ENCODE measurements at regions not wholly inside any gene's neighbourhood (a gene's known extent, or its start where the extent isn't known, plus 50 kb on each side); places are given as distances from the start of the nearest gene placed in this dataset.
"Not testable (repeated sequence)": the region's sequence is repeated elsewhere in the genome, so short reads cannot be mapped to it uniquely, and the experiment has no call there.

DNA sequence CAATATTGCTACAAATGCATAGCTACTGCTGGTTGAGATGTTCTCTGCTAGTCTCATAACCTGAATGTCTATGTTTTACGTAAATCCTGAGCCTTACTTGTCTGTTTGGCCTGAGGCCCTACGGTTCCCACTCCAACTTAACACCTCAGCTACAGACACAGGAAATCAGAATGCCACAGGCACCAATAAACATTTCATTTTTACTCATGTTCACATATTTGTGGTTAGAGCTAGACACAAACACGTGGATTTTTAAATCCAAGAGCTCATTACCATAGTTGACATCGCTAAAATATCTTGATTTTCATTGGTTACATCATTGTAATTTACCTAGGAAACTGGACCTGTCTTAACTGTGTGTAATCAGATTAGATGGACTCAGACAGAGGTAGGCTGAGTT lies 263.8 kb upstream of the CDH19 start:
- no peak for TF ChIP-seq CTCF (IDR thresholded peaks at IDR 0.05)
- TF ChIP-seq POLR2A (IDR thresholded peaks at IDR 0.05): no peak
- 41 to 45% methylated on average over 4 of the region's 4 CpGs for WGBS, 2 donors
- DNase-seq (ENCODE audit: low spot score in 2 of 2): no peak
- H3K4me3 ChIP-seq (ENCODE audit: low read depth, poor library complexity, severe bottlenecking): no peak overlapping the region
- intact Hi-C loops (cut with DNase I; ENCODE audit: low total_unique reads): no loop called here

DNA sequence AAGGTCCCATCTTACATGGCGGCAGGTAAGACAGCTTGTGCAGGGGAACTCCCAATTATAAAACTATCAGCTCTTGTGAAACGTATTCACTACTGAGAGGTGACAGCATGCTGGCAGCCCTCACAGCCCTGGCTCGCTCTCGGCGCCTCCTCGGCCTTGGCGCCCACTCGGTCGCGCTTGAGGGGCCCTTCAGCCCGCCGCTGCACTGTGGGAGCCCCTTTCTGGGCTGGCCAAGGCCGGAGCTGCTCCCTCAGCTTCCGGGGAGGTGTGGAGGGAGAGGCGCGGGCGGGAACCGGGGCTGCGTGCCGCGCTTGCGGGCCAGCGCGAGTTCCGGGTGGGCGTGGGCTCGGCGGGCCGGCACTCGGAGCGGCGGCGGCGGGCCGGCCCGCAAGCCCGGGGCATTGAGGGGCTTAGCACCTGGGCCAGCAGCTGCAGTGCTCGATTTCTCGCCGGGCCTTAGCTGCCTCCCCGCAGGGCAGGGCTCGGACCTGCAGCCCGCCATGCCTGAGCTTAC lies 262.6 kb upstream of the CDH19 start:
- intact Hi-C loops (cut with DNase I; ENCODE audit: low total_unique reads): not testable (repeated sequence)

DNA sequence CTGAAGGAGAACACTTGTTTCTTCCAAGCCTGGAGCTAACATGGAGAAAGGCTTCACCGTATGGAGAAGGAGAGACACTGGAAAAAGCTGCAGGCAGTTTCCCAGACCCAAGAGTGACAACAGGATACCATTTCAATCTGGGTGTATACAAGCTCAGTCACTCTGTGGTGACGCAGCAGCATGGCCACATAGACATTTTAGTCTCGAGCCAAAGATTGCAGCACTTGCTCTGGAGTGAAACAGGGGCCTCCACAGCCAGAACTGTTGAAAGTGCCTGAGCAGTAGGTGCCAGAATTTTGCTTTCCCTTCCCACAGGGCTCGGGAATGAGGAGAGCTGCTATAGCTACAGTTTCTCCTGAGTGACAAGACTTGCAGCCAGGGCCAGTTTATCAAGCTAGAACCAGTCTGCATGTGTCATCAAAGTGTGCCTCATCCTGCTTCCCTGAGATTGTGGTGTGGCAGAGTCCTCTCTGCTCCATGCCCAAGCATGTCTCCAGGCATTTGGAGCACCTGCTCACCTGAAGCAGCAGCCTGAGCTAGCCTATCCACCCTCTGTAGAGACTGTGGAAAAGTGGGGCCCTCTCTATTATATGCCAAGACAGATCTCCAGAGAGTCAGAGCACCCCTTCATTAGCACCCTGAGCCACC lies 234.6 kb upstream of the CDH19 start:
- TF ChIP-seq POLR2A (IDR thresholded peaks at IDR 0.05) (no peak), CTCF (IDR thresholded peaks at IDR 0.05) (no peak)
- no peak overlapping the region for H3K4me3 ChIP-seq (ENCODE audit: low read depth, poor library complexity, severe bottlenecking)
- intact Hi-C loops (cut with DNase I; ENCODE audit: low total_unique reads): no loop called here
- no peak for DNase-seq (ENCODE audit: low spot score in 2 of 2)
- WGBS, 2 donors: 52 to 62% methylated on average over 4 of the region's 4 CpGs

More for the DNA sequence above, 262.6 kb upstream of the CDH19 start:
- H3K4me3 ChIP-seq (ENCODE audit: low read depth, poor library complexity, severe bottlenecking); DNase-seq (ENCODE audit: low spot score in 2 of 2): not testable (repeated sequence)
- WGBS, 2 donors: 92 to 95% methylated on average over 30 to 40 of the region's 43 CpGs

GRCh38 chr18:66833646-66834045 lies 229.8 kb upstream of the CDH19 start:
- DNase-seq (ENCODE audit: low spot score in 2 of 2): no peak
- 74 to 81% methylated on average over 4 of the region's 4 CpGs for WGBS, 2 donors
- no peak for TF ChIP-seq POLR2A (IDR thresholded peaks at IDR 0.05)
- no peak for TF ChIP-seq CTCF (IDR thresholded peaks at IDR 0.05)
- H3K4me3 ChIP-seq (ENCODE audit: low read depth, poor library complexity, severe bottlenecking): no peak overlapping the region
- intact Hi-C loops (cut with DNase I; ENCODE audit: low total_unique reads): no loop called here

- TF ChIP-seq CTCF (IDR thresholded peaks at IDR 0.05) (no peak), POLR2A (IDR thresholded peaks at IDR 0.05) (no peak)
- 75 to 85% methylated on average over 1 of the region's 1 CpG for WGBS, 2 donors
- intact Hi-C loops (cut with DNase I; ENCODE audit: low total_unique reads): loop anchor here (5.0 kb wide), 1 partner anchor 156 kb away; no protein-coding TSS in a partner anchor
Observed at GRCh38 chr18:66826211-66826610, 222.3 kb upstream of the CDH19 start.

GRCh38 chr18:66825347-66825746 lies 221.5 kb upstream of the CDH19 start:
- no peak for TF ChIP-seq POLR2A (IDR thresholded peaks at IDR 0.05)
- TF ChIP-seq CTCF (IDR thresholded peaks at IDR 0.05): no peak
- H3K4me3 ChIP-seq (ENCODE audit: low read depth, poor library complexity, severe bottlenecking): no peak overlapping the region
- intact Hi-C loops (cut with DNase I; ENCODE audit: low total_unique reads): loop anchor here (5.0 kb wide), 1 partner anchor 157 kb away; no protein-coding TSS in a partner anchor
- no peak for DNase-seq (ENCODE audit: low spot score in 2 of 2)
- 88 to 89% methylated on average over 3 of the region's 3 CpGs for WGBS, 2 donors

More at GRCh38 chr18:66826211-66826610, 222.3 kb upstream of the CDH19 start:
- no peak for DNase-seq (ENCODE audit: low spot score in 2 of 2)
- no peak overlapping the region for H3K4me3 ChIP-seq (ENCODE audit: low read depth, poor library complexity, severe bottlenecking)

Data from lower leg skin (tissue), 4 donors.